ENCODE measurements at regions not wholly inside any gene's neighbourhood (a gene's known extent, or its start where the extent isn't known, plus 50 kb on each side); places are given as distances from the start of the nearest gene placed in this dataset.

DNA sequence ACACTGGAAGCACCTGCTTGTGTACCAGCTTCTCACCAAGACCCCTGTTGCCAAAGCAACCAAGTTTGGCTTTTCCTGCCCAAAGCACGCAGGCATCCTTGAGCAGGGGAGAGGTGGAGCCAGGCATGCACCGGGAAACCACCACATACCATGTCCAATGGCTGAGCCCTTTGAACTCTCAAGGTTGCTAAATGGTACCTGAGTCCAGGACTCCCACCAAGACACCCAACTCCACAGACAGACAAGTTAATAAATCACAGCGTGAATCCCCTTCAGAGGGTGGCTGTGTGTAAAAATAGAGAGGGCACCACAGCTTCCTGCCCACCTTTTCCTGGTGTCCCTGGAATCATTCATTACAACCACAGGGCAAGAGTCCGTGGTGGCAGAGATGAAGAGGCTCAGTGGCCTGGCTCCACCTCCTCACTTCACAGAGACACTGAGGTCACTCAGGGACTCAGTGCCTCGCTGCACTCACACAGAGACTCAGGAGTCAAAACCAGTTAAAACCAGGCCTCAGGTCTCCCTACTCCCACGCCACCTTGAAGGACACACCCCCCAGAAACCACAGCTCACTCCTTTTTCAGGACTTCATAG lies 143.7 kb downstream of the C5orf15 start:
- 11% methylated on average over 6 of the region's 6 CpGs for WGBS (ENCODE audit: insufficient coverage, insufficient replicate concordance, low lambda C conversion rate, missing lambda C conversion rate)
- Histone ChIP-seq H3K27ac (ENCODE audit: control insufficient read depth, insufficient read depth) (peak overlapping the region; percentile 28), H3K4me1 (ENCODE audit: control insufficient read depth, insufficient read depth, low read length) (peaks cover 31% of the 10 kb centered on the region), H3K4me3 (no peak overlapping the region), H3K4me2 (ENCODE audit: control insufficient read depth, insufficient read depth) (peak overlapping the region; percentile 75), H3K27me3 (replicated peaks in 1 of 2; ENCODE audit: control insufficient read depth in 2 of 2, insufficient read depth in 2 of 2, low read length in 1 of 2) (no peaks in the 10 kb centered on the region), H3K79me2 (ENCODE audit: control insufficient read depth, insufficient read depth, low read length) (no peaks in the 10 kb centered on the region), H3K36me3 (ENCODE audit: control insufficient read depth in 2 of 2, insufficient read depth in 2 of 2, low read length in 1 of 2) (no peaks in the 10 kb centered on the region), H2AFZ (ENCODE audit: control insufficient read depth, low read depth, low read length) (peak overlapping the region; percentile 42), H3K9ac (ENCODE audit: control insufficient read depth, insufficient read depth, low read length) (no peak overlapping the region), H3K9me3 (replicated peaks; ENCODE audit: control insufficient read depth, insufficient read depth, low read length) (no peaks in the 10 kb centered on the region), H4K20me1 (ENCODE audit: control insufficient read depth, insufficient read depth) (no peaks in the 10 kb centered on the region)
- in situ Hi-C loops (cut with MboI) = no loop called here
- ChIA-PET POLR2A (interaction anchor here (0.6 to 1.3 kb wide), 8 partner anchors 13 to 1079 kb away, joined by 3 to 4 read pairs (median 3); no protein-coding TSS in a partner anchor), CTCF (interaction anchor here (0.7 to 6.5 kb wide), 11 partner anchors 9 to 125 kb away, joined by 3 to 77 read pairs (median 4); no protein-coding TSS in a partner anchor), SMC1A (ENCODE audit: uncharacterized antibody, unreplicated experiment) (interaction anchor here (0.7 to 5.4 kb wide), 21 partner anchors 9 to 145 kb away, joined by 3 to 38 read pairs (median 4); no protein-coding TSS in a partner anchor), RAD21 (ENCODE audit: unreplicated experiment) (interaction anchor here (0.6 to 6.5 kb wide), 13 partner anchors 13 to 720 kb away, joined by 3 to 49 read pairs (median 5); no protein-coding TSS in a partner anchor)
- no TSS peak for BruUV-seq (replicated peaks)
- intact Hi-C loops (cut with micrococcal nuclease; ENCODE audit: unreplicated experiment) = no loop called here
- ATAC-seq (peak; percentile 82), FAIRE-seq (peak; percentile 89), DNase-seq (ENCODE audit: low read depth, low spot score) (peak; percentile 90)
- TF ChIP-seq, protein P1, sequence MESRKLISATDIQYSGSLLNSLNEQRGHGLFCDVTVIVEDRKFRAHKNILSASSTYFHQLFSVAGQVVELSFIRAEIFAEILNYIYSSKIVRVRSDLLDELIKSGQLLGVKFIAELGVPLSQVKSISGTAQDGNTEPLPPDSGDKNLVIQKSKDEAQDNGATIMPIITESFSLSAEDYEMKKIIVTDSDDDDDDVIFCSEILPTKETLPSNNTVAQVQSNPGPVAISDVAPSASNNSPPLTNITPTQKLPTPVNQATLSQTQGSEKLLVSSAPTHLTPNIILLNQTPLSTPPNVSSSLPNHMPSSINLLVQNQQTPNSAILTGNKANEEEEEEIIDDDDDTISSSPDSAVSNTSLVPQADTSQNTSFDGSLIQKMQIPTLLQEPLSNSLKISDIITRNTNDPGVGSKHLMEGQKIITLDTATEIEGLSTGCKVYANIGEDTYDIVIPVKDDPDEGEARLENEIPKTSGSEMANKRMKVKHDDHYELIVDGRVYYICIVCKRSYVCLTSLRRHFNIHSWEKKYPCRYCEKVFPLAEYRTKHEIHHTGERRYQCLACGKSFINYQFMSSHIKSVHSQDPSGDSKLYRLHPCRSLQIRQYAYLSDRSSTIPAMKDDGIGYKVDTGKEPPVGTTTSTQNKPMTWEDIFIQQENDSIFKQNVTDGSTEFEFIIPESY (IDR thresholded peaks at IDR 0.05) = no peak
- TF ChIP-seq, protein P2, sequence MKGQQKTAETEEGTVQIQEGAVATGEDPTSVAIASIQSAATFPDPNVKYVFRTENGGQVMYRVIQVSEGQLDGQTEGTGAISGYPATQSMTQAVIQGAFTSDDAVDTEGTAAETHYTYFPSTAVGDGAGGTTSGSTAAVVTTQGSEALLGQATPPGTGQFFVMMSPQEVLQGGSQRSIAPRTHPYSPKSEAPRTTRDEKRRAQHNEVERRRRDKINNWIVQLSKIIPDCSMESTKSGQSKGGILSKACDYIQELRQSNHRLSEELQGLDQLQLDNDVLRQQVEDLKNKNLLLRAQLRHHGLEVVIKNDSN (IDR thresholded peaks at IDR 0.05; ENCODE audit: borderline replicate concordance, extremely low read length, insufficient read depth, low read depth, low read length) = no peak
- TF ChIP-seq, protein P3, sequence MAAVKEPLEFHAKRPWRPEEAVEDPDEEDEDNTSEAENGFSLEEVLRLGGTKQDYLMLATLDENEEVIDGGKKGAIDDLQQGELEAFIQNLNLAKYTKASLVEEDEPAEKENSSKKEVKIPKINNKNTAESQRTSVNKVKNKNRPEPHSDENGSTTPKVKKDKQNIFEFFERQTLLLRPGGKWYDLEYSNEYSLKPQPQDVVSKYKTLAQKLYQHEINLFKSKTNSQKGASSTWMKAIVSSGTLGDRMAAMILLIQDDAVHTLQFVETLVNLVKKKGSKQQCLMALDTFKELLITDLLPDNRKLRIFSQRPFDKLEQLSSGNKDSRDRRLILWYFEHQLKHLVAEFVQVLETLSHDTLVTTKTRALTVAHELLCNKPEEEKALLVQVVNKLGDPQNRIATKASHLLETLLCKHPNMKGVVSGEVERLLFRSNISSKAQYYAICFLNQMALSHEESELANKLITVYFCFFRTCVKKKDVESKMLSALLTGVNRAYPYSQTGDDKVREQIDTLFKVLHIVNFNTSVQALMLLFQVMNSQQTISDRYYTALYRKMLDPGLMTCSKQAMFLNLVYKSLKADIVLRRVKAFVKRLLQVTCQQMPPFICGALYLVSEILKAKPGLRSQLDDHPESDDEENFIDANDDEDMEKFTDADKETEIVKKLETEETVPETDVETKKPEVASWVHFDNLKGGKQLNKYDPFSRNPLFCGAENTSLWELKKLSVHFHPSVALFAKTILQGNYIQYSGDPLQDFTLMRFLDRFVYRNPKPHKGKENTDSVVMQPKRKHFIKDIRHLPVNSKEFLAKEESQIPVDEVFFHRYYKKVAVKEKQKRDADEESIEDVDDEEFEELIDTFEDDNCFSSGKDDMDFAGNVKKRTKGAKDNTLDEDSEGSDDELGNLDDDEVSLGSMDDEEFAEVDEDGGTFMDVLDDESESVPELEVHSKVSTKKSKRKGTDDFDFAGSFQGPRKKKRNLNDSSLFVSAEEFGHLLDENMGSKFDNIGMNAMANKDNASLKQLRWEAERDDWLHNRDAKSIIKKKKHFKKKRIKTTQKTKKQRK (IDR thresholded peaks at IDR 0.05; ENCODE audit: low read depth, low read length) = no peak
- TF ChIP-seq TARDBP (IDR thresholded peaks at IDR 0.05; ENCODE audit: borderline replicate concordance) (no peak), KAT2A (conservative IDR thresholded peaks at IDR 0.05; ENCODE audit: control insufficient read depth, low read depth, low read length) (no peak), MEF2B (IDR thresholded peaks at IDR 0.05; ENCODE audit: partially characterized antibody, poor library complexity, severe bottlenecking) (peak; percentile 83), YBX1 (IDR thresholded peaks at IDR 0.05) (no peak), CBX5 (IDR thresholded peaks at IDR 0.05; ENCODE audit: low read depth) (no peak), ZNF24 (IDR thresholded peaks at IDR 0.05) (no peak), RAD51 (IDR thresholded peaks at IDR 0.05) (no peak), SREBF2 (IDR thresholded peaks at IDR 0.05; ENCODE audit: low read length) (no peak), EZH2 (IDR thresholded peaks at IDR 0.05; ENCODE audit: borderline replicate concordance, control insufficient read depth, low read depth, low read length) (no peak)
- TF ChIP-seq, protein P4, sequence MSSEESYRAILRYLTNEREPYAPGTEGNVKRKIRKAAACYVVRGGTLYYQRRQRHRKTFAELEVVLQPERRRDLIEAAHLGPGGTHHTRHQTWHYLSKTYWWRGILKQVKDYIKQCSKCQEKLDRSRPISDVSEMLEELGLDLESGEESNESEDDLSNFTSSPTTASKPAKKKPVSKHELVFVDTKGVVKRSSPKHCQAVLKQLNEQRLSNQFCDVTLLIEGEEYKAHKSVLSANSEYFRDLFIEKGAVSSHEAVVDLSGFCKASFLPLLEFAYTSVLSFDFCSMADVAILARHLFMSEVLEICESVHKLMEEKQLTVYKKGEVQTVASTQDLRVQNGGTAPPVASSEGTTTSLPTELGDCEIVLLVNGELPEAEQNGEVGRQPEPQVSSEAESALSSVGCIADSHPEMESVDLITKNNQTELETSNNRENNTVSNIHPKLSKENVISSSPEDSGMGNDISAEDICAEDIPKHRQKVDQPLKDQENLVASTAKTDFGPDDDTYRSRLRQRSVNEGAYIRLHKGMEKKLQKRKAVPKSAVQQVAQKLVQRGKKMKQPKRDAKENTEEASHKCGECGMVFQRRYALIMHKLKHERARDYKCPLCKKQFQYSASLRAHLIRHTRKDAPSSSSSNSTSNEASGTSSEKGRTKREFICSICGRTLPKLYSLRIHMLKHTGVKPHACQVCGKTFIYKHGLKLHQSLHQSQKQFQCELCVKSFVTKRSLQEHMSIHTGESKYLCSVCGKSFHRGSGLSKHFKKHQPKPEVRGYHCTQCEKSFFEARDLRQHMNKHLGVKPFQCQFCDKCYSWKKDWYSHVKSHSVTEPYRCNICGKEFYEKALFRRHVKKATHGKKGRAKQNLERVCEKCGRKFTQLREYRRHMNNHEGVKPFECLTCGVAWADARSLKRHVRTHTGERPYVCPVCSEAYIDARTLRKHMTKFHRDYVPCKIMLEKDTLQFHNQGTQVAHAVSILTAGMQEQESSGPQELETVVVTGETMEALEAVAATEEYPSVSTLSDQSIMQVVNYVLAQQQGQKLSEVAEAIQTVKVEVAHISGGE (CRISPR knock-in tag; IDR thresholded peaks at IDR 0.05) = no peak
